MV-4-11 (cell line): ENCODE measurements at regions not wholly inside any gene's neighbourhood (a gene's known extent, or its start where the extent isn't known, plus 50 kb on each side); places are given as distances from the start of the nearest gene placed in this dataset.

Experiments used
- DNase-seq: peaks from one replicate; lab custom pipeline; 2025; lab: John Stamatoyannopoulos, UW

- no peak for DNase-seq
These were observed 70.3 kb upstream of the SLC22A23 start for GRCh38 chr6:3526962-3527650.

- DNase-seq: no peak
These were observed 69.1 kb upstream of the SLC22A23 start for GRCh38 chr6:3525915-3526314.

- DNase-seq: no peak
These were observed 67.6 kb upstream of the SLC22A23 start for GRCh38 chr6:3524456-3524855.

- no peak for DNase-seq
These were observed 67.1 kb upstream of the SLC22A23 start for GRCh38 chr6:3523966-3524365.

- DNase-seq: no peak
These were observed 66.4 kb upstream of the SLC22A23 start for GRCh38 chr6:3523271-3523670.

GRCh38 chr6:3522561-3523260 lies 65.9 kb upstream of the SLC22A23 start:
- DNase-seq: no peak

- no peak for DNase-seq
These were observed 63.7 kb upstream of the SLC22A23 start for GRCh38 chr6:3520281-3521230.

GRCh38 chr6:3518356-3519190 lies 61.7 kb upstream of the SLC22A23 start:
- DNase-seq: no peak

- no peak for DNase-seq
These were observed 60.5 kb upstream of the SLC22A23 start for GRCh38 chr6:3517350-3517749.

- DNase-seq: no peak
These were observed 59.2 kb upstream of the SLC22A23 start for GRCh38 chr6:3516092-3516491.

- no peak for DNase-seq
These were observed 58.8 kb upstream of the SLC22A23 start for GRCh38 chr6:3515669-3516068.

GRCh38 chr6:3513416-3513815 lies 56.6 kb upstream of the SLC22A23 start:
- DNase-seq: no peak

GRCh38 chr6:3512832-3513231 lies 56.0 kb upstream of the SLC22A23 start:
- DNase-seq: no peak

GRCh38 chr6:3510617-3511016 lies 53.8 kb upstream of the SLC22A23 start:
- DNase-seq: no peak

GRCh38 chr6:3510178-3510577 lies 53.3 kb upstream of the SLC22A23 start:
- no peak for DNase-seq

- no peak for DNase-seq
These were observed 52.5 kb upstream of the SLC22A23 start for GRCh38 chr6:3509336-3509735.

GRCh38 chr6:3506751-3507383 lies 50.0 kb upstream of the SLC22A23 start:
- no peak for DNase-seq
